ENCODE measurements at regions not wholly inside any gene's neighbourhood (a gene's known extent, or its start where the extent isn't known, plus 50 kb on each side); places are given as distances from the start of the nearest gene placed in this dataset.

DNA sequence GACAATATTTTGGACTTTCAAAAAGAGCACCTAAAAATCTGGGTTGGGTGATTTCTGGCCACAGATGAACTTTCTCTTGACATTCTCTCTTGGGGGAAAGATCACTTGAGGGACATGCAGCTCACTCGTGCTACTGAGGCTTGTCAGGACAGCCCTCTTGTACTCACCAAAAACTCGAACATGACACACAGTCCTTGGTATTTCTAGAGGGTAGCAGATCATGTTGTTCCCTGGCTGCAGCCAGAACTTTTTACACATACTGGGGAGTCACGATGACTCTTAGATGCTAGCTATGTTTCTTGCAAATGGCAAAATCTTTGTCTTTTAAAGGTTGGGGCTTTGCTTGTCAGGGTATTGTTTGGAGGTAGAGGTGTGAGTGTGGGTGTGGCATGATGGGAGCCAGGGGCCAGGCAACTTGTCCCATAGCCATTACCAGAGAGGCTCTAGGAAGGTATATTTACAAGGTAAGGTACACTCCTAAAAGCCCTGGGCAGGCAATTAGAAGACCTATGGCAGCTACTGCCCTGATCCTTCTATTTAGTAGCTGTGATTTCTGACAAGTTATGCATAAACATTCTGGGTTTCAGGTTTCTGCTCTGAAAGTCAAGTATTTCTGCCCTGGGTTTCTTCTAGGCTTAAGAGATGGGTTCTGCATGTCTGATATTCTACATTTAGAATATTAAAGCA, 241.7 kb upstream of the TLL1 start:
- Histone ChIP-seq H3K79me2 (ENCODE audit: control insufficient read depth, insufficient read depth, low read length, unreplicated experiment) (no peaks in the 10 kb centered on the region), H3K27me3 (ENCODE audit: insufficient read depth, low read length) (no peaks in the 10 kb centered on the region), H2AFZ (ENCODE audit: low read length, unreplicated experiment) (no peak overlapping the region), H3K4me3 (ENCODE audit: low read depth, low read length) (no peak overlapping the region), H3K36me3 (ENCODE audit: insufficient read depth, low read length) (no peaks in the 10 kb centered on the region), H3K4me1 (ENCODE audit: control insufficient read depth, insufficient read depth, low read length, unreplicated experiment) (no peaks in the 10 kb centered on the region), H3K27ac (ENCODE audit: low read depth, low read length) (no peak overlapping the region)

DNA sequence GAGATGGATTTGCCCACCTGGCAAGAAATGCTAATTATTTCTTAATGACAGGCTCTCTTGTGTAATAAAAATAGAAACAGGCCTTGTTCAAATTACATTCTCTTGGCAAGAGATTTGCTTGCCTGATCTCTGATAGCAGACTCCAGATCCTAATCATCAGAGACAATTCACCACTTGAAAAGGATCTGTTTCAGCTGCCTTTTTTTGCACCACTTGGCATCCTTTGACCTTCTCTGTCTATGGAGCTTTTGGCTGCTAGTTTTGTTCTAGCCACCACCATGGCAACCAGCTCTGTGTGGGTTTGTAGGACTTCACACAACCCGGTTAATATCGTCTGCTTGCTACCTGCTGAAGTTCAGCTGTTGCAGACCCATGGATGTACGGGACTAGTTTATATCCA, 241.1 kb upstream of the TLL1 start:
- no peak overlapping the region for H2AFZ ChIP-seq (ENCODE audit: low read length, unreplicated experiment)
- H3K4me1 ChIP-seq (ENCODE audit: control insufficient read depth, insufficient read depth, low read length, unreplicated experiment): no peaks in the 10 kb centered on the region
- H3K36me3 ChIP-seq (ENCODE audit: insufficient read depth, low read length): no peaks in the 10 kb centered on the region
- no peaks in the 10 kb centered on the region for H3K27me3 ChIP-seq (ENCODE audit: insufficient read depth, low read length)
- no peak overlapping the region for H3K4me3 ChIP-seq (ENCODE audit: low read depth, low read length)
- no peak overlapping the region for H3K27ac ChIP-seq (ENCODE audit: low read depth, low read length)
- H3K79me2 ChIP-seq (ENCODE audit: control insufficient read depth, insufficient read depth, low read length, unreplicated experiment): no peaks in the 10 kb centered on the region

DNA sequence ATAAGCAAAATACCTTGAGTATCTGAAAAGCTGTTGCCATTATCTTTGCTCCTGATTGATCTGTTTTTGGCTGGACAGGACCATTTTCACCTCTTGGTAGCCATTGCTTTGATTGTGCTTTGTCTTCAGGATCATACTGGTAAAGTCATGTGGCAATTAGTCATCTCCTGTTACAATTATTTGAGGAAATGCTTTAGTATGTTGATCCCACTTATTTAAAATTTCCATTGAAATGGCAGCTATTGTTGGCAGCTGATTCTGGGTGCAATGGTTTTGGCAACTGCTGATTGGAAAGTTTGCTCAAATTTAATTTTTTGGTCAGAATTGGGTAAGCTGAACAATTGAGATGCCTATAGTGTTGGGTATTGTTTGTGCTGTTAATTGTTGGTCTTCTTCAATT, 238.3 kb upstream of the TLL1 start:
- Histone ChIP-seq H2AFZ (ENCODE audit: low read length, unreplicated experiment) (no peak overlapping the region), H3K79me2 (ENCODE audit: control insufficient read depth, insufficient read depth, low read length, unreplicated experiment) (no peaks in the 10 kb centered on the region), H3K36me3 (ENCODE audit: insufficient read depth, low read length) (no peaks in the 10 kb centered on the region), H3K27me3 (ENCODE audit: insufficient read depth, low read length) (no peaks in the 10 kb centered on the region), H3K4me1 (ENCODE audit: control insufficient read depth, insufficient read depth, low read length, unreplicated experiment) (no peaks in the 10 kb centered on the region), H3K27ac (ENCODE audit: low read depth, low read length) (no peak overlapping the region), H3K4me3 (ENCODE audit: low read depth, low read length) (no peak overlapping the region)

DNA sequence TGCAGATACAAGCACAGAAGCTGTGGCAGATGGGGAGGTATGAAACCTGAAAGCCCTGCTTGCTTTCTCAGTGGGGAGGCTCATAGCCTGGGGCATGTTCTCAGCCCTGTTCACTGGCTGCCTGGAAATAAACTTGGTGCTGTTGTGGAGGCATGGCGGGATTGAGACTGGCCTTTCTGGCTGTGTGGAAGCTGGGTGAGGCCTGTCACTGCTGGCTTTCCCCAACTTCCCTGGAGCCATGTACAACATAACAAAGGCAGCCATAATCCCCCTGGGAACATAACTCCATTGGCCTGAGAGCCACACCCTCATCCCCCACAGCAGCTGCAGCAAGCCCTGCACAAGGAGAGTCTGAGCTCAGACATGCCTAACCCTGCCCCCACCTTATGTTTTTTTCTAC, 237.7 kb upstream of the TLL1 start:
- Histone ChIP-seq H3K79me2 (ENCODE audit: control insufficient read depth, insufficient read depth, low read length, unreplicated experiment) (no peaks in the 10 kb centered on the region), H3K36me3 (ENCODE audit: insufficient read depth, low read length) (no peaks in the 10 kb centered on the region), H3K27ac (ENCODE audit: low read depth, low read length) (no peak overlapping the region), H3K4me1 (ENCODE audit: control insufficient read depth, insufficient read depth, low read length, unreplicated experiment) (no peaks in the 10 kb centered on the region), H2AFZ (ENCODE audit: low read length, unreplicated experiment) (no peak overlapping the region), H3K27me3 (ENCODE audit: insufficient read depth, low read length) (no peaks in the 10 kb centered on the region), H3K4me3 (ENCODE audit: low read depth, low read length) (no peak overlapping the region)

DNA sequence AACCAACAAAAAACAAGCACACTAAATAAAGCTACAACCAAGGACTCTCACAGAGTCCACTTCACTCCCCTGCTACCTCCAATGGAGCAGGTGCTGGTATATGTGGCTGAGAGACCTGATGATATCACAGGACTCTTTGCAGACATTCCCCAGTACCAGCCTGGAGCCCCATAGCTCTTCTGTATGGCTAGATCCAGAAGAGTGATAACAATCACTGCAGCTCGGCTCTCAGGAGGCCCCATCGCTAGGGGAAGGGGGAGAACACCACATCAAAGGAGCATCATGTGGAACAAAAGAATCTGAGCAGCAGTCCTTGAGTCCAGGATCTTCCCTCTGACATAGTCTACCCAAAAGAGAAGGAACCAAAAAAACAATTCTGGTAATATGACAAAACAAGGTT, 237.1 kb upstream of the TLL1 start:
- H3K4me1 ChIP-seq (ENCODE audit: control insufficient read depth, insufficient read depth, low read length, unreplicated experiment): no peaks in the 10 kb centered on the region
- no peak overlapping the region for H3K27ac ChIP-seq (ENCODE audit: low read depth, low read length)
- no peaks in the 10 kb centered on the region for H3K79me2 ChIP-seq (ENCODE audit: control insufficient read depth, insufficient read depth, low read length, unreplicated experiment)
- H3K27me3 ChIP-seq (ENCODE audit: insufficient read depth, low read length): no peaks in the 10 kb centered on the region
- H3K36me3 ChIP-seq (ENCODE audit: insufficient read depth, low read length): no peaks in the 10 kb centered on the region
- H3K4me3 ChIP-seq (ENCODE audit: low read depth, low read length): no peak overlapping the region
- no peak overlapping the region for H2AFZ ChIP-seq (ENCODE audit: low read length, unreplicated experiment)

DNA sequence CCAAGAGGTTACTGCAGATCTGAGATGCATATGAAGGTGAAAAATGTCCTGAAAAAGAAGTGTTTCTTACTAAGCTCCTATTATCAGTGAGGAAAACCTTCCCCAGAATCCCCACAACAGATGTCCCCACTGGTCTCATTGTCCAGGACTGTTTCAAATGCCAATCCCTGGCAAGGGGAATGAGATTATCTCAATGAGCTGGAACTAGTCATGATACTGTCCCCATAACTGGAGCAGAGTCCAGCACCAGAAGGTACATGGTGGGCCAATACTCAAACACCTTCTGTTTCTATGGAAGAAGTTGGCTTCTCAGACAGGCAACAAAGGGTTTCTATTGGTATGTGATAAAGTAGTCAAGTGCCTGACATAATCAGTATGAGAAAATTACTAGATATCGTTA, 221.1 kb upstream of the TLL1 start:
- Histone ChIP-seq H3K27me3 (ENCODE audit: insufficient read depth, low read length) (no peaks in the 10 kb centered on the region), H2AFZ (ENCODE audit: low read length, unreplicated experiment) (no peak overlapping the region), H3K4me1 (ENCODE audit: control insufficient read depth, insufficient read depth, low read length, unreplicated experiment) (no peaks in the 10 kb centered on the region), H3K4me3 (ENCODE audit: low read depth, low read length) (no peak overlapping the region), H3K27ac (ENCODE audit: low read depth, low read length) (no peak overlapping the region), H3K36me3 (ENCODE audit: insufficient read depth, low read length) (no peaks in the 10 kb centered on the region), H3K79me2 (ENCODE audit: control insufficient read depth, insufficient read depth, low read length, unreplicated experiment) (no peaks in the 10 kb centered on the region)

DNA sequence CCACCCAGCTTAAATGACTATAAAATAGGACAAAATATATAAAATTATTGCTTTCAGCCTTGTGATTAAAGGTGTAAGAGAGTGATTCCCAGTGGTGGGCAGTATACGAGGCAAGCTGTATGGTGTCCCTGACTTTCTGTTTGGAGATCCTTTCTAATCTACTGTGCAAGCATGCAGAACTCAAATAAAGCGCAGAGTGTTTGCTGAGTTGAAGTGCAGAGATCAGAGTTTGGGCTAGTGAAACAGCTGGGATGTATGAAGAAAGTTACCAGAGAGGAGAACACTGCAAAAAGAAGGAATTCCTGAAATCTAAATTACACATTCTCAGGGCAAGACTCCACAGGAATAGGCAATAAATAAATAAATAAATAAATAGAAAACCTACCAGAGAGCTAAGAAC, 218.5 kb upstream of the TLL1 start:
- H3K36me3 ChIP-seq (ENCODE audit: insufficient read depth, low read length): no peaks in the 10 kb centered on the region
- H2AFZ ChIP-seq (ENCODE audit: low read length, unreplicated experiment): no peak overlapping the region
- H3K4me1 ChIP-seq (ENCODE audit: control insufficient read depth, insufficient read depth, low read length, unreplicated experiment): no peaks in the 10 kb centered on the region
- no peak overlapping the region for H3K4me3 ChIP-seq (ENCODE audit: low read depth, low read length)
- H3K27me3 ChIP-seq (ENCODE audit: insufficient read depth, low read length): no peaks in the 10 kb centered on the region
- H3K79me2 ChIP-seq (ENCODE audit: control insufficient read depth, insufficient read depth, low read length, unreplicated experiment): no peaks in the 10 kb centered on the region
- H3K27ac ChIP-seq (ENCODE audit: low read depth, low read length): no peak overlapping the region

DNA sequence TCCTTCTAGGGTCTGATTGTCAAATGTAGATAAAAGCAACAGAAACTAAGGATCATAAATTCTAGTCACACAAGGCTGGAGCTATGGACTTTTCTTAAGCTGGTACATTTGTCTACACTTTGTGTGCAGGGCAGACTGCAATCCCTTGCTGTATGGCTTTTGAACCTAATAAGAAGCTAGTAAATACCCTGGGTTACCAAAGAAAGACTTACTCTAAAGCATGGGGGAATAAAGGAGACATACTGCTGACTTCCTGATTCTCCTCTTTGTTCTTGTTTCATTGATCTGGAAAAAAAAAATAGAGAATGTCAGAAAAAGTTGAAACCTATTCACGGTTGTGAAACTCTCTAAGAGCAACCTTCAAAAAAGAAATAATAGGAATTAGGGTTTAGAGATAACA, 216.6 kb upstream of the TLL1 start:
- no peaks in the 10 kb centered on the region for H3K27me3 ChIP-seq (ENCODE audit: insufficient read depth, low read length)
- H3K36me3 ChIP-seq (ENCODE audit: insufficient read depth, low read length): no peaks in the 10 kb centered on the region
- H3K79me2 ChIP-seq (ENCODE audit: control insufficient read depth, insufficient read depth, low read length, unreplicated experiment): no peaks in the 10 kb centered on the region
- H3K27ac ChIP-seq (ENCODE audit: low read depth, low read length): no peak overlapping the region
- H3K4me1 ChIP-seq (ENCODE audit: control insufficient read depth, insufficient read depth, low read length, unreplicated experiment): no peaks in the 10 kb centered on the region
- no peak overlapping the region for H2AFZ ChIP-seq (ENCODE audit: low read length, unreplicated experiment)
- no peak overlapping the region for H3K4me3 ChIP-seq (ENCODE audit: low read depth, low read length)

DNA sequence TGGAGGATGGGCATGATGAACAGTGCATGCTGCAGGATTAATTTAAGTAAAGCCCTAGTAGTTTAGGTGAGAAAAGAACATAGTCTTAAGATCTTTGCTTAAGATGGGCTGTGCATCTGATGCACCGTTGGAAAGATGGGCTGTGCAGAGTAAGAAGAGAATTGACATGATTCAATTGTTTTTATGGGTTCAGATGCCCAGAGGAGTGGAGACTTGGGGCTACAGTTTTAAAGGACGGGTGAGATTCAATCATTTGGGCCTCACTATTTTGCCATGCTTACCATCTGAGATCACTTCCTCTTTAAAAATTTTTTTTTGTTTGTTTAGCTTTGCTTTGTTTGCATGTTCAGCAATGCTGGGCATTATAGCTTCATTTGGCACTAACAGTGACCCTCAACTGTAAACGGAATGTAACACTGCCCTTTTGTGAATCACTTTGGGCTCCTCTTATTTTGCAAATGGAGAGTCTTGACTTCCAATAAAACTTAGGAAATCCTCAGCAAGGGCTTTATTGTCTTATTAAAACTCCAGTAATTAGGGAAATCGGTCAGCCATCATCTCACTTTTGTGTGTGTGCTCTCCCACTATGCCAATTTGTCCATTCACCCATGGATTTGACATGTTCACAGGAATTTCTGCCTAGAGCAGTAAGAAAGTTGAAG, 216.1 kb upstream of the TLL1 start:
- Histone ChIP-seq H3K36me3 (ENCODE audit: insufficient read depth, low read length) (no peaks in the 10 kb centered on the region), H3K27me3 (ENCODE audit: insufficient read depth, low read length) (no peaks in the 10 kb centered on the region), H2AFZ (ENCODE audit: low read length, unreplicated experiment) (no peak overlapping the region), H3K4me3 (ENCODE audit: low read depth, low read length) (no peak overlapping the region), H3K4me1 (ENCODE audit: control insufficient read depth, insufficient read depth, low read length, unreplicated experiment) (no peaks in the 10 kb centered on the region), H3K79me2 (ENCODE audit: control insufficient read depth, insufficient read depth, low read length, unreplicated experiment) (no peaks in the 10 kb centered on the region), H3K27ac (ENCODE audit: low read depth, low read length) (no peak overlapping the region)

DNA sequence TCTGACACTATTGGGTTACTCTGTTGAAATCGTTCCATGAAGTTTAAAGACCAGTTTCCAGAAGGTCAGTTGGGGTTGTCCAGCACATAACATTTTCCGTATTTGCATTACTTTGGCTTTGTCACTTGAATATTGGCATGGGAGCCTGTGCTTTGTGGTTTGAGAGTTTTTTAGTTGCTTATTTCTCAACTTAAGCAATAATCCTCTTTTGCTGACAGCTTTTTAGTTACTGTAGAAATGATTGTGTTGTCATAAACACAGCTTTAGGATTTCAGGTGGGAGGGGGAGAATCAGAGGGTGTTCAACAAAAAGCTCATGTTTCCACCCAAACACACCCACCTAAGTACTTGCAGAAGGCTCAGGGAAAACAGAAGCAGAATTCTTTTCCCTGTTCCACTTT, 210.7 kb upstream of the TLL1 start:
- H3K4me3 ChIP-seq (ENCODE audit: low read depth, low read length): no peak overlapping the region
- no peak overlapping the region for H2AFZ ChIP-seq (ENCODE audit: low read length, unreplicated experiment)
- H3K36me3 ChIP-seq (ENCODE audit: insufficient read depth, low read length): no peaks in the 10 kb centered on the region
- H3K27me3 ChIP-seq (ENCODE audit: insufficient read depth, low read length): no peaks in the 10 kb centered on the region
- no peak overlapping the region for H3K27ac ChIP-seq (ENCODE audit: low read depth, low read length)
- H3K4me1 ChIP-seq (ENCODE audit: control insufficient read depth, insufficient read depth, low read length, unreplicated experiment): peaks cover 4% of the 10 kb centered on the region
- H3K79me2 ChIP-seq (ENCODE audit: control insufficient read depth, insufficient read depth, low read length, unreplicated experiment): no peaks in the 10 kb centered on the region

DNA sequence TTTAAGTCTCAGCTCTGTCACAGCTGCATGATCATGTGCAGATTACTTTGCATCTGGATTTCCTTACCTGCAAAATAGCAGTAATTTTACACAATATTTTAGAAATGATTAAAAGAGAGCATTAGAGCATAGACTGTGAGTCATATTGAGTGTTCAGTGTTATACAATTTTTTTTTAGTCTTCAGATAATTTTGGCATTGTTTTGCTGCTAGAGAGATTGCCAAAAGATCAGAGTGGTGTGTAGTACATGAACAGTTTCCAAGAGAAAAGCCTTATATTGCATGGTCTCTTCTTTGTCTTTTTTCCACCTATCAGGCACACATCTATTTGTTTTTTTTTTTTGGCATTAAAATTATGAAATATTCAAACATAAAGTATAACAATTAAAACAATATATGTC, 209.6 kb upstream of the TLL1 start:
- Histone ChIP-seq H3K4me3 (ENCODE audit: low read depth, low read length) (no peak overlapping the region), H3K4me1 (ENCODE audit: control insufficient read depth, insufficient read depth, low read length, unreplicated experiment) (peaks cover 4% of the 10 kb centered on the region), H3K36me3 (ENCODE audit: insufficient read depth, low read length) (no peaks in the 10 kb centered on the region), H3K79me2 (ENCODE audit: control insufficient read depth, insufficient read depth, low read length, unreplicated experiment) (no peaks in the 10 kb centered on the region), H2AFZ (ENCODE audit: low read length, unreplicated experiment) (no peak overlapping the region), H3K27ac (ENCODE audit: low read depth, low read length) (no peak overlapping the region), H3K27me3 (ENCODE audit: insufficient read depth, low read length) (no peaks in the 10 kb centered on the region)
